NCI-H1417 treated with DMSO at 0.1 percent for 48 hours (cell line): ENCODE measurements at regions not wholly inside any gene's neighbourhood (a gene's known extent, or its start where the extent isn't known, plus 50 kb on each side); places are given as distances from the start of the nearest gene placed in this dataset.
"Not testable (repeated sequence)": the region's sequence is repeated elsewhere in the genome, so short reads cannot be mapped to it uniquely, and the experiment has no call there.

ENCODE experiments used
- DNase-seq: peaks from one replicate; lab custom pipeline; 2025; lab: John Stamatoyannopoulos, UW

DNA sequence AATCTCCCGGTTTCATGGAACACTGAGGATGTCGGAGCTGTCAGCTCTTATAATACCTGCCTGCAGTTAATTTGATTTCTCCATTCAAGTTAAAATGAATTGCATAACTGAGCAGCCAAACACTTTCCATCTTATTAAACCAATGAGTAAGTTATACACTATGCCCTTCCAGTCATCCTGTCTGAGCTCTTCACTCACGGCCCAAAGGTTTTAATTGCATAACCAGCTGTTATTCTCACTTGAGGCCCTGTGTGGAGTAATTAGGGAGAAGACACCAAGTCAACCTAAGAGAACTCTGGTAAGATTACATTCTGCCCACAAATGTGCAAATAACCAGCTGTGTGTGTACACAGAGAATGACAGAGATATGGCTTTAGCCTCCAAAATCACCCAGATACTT lies 303.5 kb downstream of the TBC1D4 start:
- no peak for DNase-seq

DNA sequence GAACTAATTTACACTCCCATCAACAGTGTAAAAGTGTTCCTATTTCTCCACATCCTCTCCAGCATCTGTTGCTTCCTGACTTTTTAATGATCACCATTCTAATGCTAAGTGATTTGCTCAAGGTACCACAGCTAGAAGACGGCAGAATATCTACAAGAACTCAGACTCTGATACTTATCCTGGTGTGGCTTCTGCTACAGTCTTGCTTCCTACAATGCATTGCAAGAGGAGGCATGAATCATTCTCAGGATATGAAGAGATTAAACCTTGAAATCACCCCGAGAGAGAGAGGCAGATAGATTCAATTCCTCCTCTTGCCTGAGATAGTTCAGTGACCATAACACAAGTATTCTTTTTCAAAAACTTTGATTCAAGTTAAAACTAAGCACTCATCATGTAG lies 306.4 kb downstream of the TBC1D4 start:
- no peak for DNase-seq

GRCh38 chr13:75175097-75175496 lies 306.9 kb downstream of the TBC1D4 start:
- not testable (repeated sequence) for DNase-seq

- DNase-seq, result no peak
These were observed 307.5 kb downstream of the TBC1D4 start for GRCh38 chr13:75174481-75174880.

GRCh38 chr13:75173457-75174356 lies 308.3 kb downstream of the TBC1D4 start:
- no peak for DNase-seq

DNA sequence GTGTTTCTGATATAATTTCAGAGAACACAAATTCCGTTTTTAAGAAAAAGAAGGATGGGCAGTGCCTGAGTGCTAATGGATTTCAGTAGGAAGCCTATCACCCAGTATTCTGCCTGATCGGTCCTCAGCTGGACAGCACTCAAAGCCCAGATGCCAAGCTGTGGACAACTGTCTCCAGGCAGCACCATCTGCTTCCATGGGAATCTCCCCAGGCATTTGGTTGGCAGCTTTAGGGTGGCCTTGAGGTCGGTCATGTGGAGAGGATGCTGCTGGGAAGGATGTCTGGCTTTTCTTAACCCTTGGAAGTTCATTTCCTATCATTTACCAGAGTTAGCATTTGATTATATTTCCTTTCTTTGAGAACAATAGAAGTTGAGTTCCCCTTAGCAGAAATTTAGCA lies 311.7 kb downstream of the TBC1D4 start:
- no peak for DNase-seq

- DNase-seq, result no peak
These were observed 316.3 kb downstream of the TBC1D4 start for GRCh38 chr13:75165543-75166230.

DNA sequence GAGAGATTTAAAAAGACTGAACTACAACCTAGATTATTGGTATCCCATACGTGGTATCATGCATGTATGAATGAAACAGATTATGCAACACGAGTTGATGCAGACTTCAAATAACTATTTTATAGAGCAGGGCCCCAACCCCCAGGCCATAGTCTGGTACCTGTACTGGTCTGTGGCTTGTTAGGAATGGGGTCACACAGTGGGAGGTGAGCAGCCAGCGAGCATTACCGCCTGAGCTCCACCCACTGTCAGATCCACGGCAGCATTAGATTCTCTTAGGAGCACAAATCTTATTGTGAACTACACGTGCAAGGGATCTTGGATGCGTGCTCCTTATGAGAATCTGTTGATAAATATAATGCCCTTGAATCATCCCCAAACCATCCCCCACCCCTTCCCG lies 320.2 kb downstream of the TBC1D4 start:
- DNase-seq, result no peak

DNA sequence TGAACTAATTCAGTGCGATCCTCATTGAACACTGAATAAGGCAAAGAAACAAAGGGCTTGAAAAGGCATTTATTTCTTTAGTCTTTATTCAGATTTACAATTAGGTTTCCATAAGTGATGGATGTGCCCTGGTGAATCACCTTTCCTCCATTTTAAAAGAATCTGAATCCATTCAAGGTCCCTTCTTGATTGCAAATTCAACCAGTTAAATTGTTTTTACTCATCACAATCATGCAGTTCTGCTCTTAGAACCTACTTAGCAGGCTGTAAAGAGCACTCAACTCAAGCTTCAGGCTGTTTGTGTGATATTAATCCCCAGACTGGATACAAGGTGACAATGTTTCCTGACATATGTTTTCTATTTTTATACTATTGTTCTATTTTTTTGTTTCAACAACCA lies 321.0 kb downstream of the TBC1D4 start:
- DNase-seq, result no peak

DNA sequence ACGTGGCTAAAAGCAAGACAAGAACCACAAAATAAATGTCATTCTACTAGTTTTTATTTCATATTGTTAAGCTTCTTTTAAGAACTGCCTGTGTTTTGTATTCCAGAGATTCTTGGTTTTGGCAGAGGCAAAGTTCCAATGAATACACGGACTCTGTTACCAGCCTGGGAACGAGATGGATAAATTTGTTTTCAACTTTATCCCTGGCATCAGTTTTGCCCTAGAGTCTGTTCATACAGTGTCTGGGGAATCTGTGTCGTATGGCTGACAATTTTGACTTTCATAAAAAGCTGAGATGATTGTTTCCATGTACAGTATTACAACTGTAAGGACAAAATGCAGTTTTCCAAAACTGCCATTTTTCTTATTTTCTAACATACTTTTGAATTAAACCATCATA lies 327.6 kb downstream of the TBC1D4 start:
- no peak for DNase-seq

GRCh38 chr13:75153834-75154233 lies 328.1 kb downstream of the TBC1D4 start:
- no peak for DNase-seq

DNA sequence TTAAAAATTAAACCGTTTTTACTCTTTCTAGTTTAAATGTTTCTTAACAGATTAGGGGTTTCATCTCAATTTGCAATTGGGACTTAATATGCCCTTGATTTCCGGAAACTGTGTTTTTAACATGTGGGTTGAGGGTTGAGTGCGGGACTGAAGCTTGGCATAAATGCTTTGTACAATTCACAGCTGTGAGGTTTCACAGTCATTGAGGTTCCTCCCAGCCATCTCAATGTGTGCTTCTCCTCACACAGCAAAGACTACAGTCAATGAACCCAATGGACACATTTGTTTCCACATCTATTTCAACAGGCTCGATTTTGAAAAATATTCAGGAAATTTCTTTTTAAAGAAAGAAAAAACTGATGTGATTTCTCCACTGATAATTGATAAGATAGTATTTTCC lies 328.6 kb downstream of the TBC1D4 start:
- DNase-seq, result no peak

DNA sequence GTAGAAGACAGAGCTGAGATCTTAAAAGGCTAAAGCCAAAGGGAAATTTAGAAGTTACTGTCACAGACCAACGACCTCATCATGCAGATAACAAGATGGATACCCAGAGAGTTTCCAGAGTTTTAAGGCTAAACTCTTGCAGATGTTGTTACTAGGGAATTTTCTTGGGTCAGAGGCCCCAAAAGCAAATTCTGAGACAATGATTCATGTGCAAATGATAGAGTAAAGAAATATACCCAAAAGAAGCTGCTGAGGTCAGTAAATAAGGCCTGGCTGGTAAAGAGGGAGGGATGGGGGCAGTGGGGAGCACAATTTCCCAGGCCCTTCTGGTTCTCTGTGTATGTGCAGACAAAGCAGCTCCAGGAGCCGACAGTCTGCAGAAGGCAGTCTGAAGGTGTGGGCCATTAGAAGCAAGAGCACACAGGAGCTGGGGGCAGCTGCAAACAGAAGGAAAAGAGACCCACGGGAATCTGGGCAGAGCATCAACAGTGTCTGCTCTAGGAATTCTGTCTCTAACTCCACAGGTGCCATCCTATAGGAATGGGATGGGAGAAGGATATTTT lies 330.8 kb downstream of the TBC1D4 start:
- DNase-seq, result no peak

DNA sequence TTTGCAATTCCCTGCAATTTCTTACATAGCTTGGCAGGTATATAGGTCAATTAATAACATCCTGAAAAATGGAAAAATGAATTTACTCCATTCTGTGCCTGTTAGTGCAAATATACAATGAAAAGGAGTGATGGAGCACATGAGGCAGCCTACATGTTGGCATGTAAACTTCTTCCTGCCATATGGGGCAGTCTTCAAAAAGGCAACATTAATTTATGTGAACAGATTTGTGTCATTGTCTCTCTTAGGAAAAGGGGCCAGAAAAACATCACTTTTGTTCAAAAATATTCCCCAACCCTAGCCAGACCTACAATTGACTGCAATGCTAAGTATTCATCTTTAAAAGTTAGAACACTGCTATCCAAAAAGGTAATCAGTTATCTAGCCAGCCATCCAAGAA lies 332.2 kb downstream of the TBC1D4 start:
- DNase-seq, result no peak

GRCh38 chr13:75147946-75148345 lies 334.0 kb downstream of the TBC1D4 start:
- no peak for DNase-seq

DNA sequence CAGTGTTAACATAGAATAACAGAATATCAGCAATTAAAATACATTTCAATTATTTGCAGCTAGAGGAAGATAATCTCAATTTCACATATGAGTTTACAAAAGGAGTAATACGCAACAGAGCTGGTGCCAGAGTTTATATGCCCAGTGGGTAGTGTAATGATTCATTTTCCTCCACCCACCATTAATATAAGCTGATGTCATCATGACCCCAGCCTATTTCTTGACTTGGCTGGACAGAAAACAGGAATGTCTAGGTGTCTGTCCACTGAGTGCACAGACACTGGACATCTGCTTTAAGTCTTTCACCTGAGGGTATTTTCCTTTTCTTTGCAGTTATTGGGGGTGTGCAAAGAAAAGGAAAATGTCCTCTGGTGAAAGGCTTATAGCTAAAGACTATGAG lies 335.5 kb downstream of the TBC1D4 start:
- no peak for DNase-seq

DNA sequence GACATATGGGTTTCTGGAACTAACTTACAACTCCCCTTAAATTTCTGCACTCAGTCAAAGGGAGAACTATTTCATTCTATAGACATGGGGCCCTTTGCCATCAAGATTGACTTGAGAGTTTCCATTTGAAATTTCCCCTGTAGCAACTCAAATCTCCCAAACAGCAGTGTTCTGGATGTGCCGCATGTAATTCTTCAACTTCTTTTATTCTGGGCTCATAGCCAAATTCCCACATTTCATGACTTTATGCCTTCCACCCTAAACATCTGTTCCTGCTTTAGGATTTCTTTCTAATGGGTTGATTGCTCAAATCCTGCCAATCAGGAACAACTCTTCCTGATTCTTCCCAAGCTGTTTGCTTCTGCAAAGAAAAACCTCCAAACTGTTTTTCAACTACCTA lies 336.0 kb downstream of the TBC1D4 start:
- DNase-seq, result no peak

- DNase-seq, result no peak
These were observed 342.7 kb downstream of the TBC1D4 start for GRCh38 chr13:75139291-75139690.

GRCh38 chr13:75137911-75138571 lies 343.9 kb downstream of the TBC1D4 start:
- DNase-seq, result no peak

GRCh38 chr13:75136151-75136550 lies 345.8 kb downstream of the TBC1D4 start:
- no peak for DNase-seq

DNA sequence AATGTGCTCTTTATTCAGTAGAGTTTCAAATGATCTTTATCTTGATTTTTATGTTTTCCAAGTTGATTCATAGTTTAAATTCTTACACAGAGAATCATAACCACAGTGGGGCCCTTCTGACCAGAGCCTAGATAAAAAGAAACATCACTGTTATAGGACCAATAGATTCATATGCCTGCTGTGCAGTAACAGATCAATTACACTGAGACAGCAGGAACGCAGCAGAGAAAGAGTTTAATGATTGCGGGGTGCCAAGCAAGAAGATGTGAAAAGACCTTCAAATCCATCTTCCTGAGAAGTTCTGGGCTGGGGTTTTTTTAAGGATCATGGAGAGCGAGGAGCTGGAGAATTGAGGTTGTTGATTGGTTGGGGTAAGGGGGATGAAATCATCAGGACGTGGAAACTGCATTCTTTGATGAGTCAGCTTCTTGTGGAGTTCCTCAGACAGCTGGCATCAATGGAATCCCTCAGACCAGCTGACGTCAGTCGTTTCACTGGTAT lies 346.6 kb downstream of the TBC1D4 start:
- no peak for DNase-seq
